Smooth muscle cell (in vitro differentiated cells): ENCODE measurements at regions not wholly inside any gene's neighbourhood (a gene's known extent, or its start where the extent isn't known, plus 50 kb on each side); places are given as distances from the start of the nearest gene placed in this dataset.

Source experiments
- DNase-seq: peaks from one replicate; lab custom pipeline; 2025; ENCODE audit not compliant: unreplicated experiment; lab: John Stamatoyannopoulos, UW
- H2AFZ ChIP-seq: fragments of 200-600 bp; sonication (generic); 2 replicates; pipeline ENCODE4 v1.6.0; 2016; ENCODE audit warnings: antibody characterized with exemption, low read depth, mild to moderate bottlenecking
- H3F3A ChIP-seq: fragments of 200-600 bp; sonication (generic); 2 replicates; pipeline ENCODE4 v1.6.0; 2017; ENCODE audit warnings: antibody characterized with exemption, low read depth
- H3K27ac ChIP-seq: fragments of 200-600 bp; sonication (generic); 2 replicates; pipeline ENCODE4 v1.5.1; 2016; ENCODE audit warnings: low read depth, mild to moderate bottlenecking
- H3K27me3 ChIP-seq: fragments of 200-600 bp; sonication (generic); 2 replicates; pipeline ENCODE4 v1.6.1; 2016; ENCODE audit warnings: low read depth, mild to moderate bottlenecking
- H3K36me3 ChIP-seq: fragments of 200-600 bp; sonication (generic); 2 replicates; pipeline ENCODE4 v1.5.1; 2016; ENCODE audit warnings: low read depth
- H3K4me1 ChIP-seq: fragments of 200-600 bp; sonication (generic); 2 replicates; pipeline ENCODE4 v1.5.1; 2016; ENCODE audit warnings: low read depth
- H3K4me2 ChIP-seq: fragments of 200-600 bp; sonication (generic); 2 replicates; pipeline ENCODE4 v1.6.0; 2016; ENCODE audit warnings: mild to moderate bottlenecking
- H3K4me3 ChIP-seq: fragments of 200-600 bp; sonication (generic); 2 replicates; pipeline ENCODE4 v1.5.1; 2016; ENCODE audit warnings: mild to moderate bottlenecking
- H3K79me2 ChIP-seq: fragments of 200-600 bp; sonication (generic); 2 replicates; pipeline ENCODE4 v1.6.0; 2016; ENCODE audit warnings: low read depth, mild to moderate bottlenecking
- H3K9ac ChIP-seq: fragments of 200-600 bp; sonication (generic); 2 replicates; pipeline ENCODE4 v1.6.0; 2016; ENCODE audit warnings: low read depth
- H3K9me3 ChIP-seq: fragments of 200-600 bp; sonication (generic); replicated peaks from 2 replicates; pipeline ENCODE4 v1.5.1; 2016; ENCODE audit warnings: low read depth
- H4K20me1 ChIP-seq: fragments of 200-600 bp; sonication (generic); 2 replicates; pipeline ENCODE4 v1.6.0; 2016; ENCODE audit warnings: low read depth
- CTCF ChIP-seq: fragments of 200-600 bp; sonication (generic); IDR thresholded peaks from 2 replicates; pipeline ENCODE4 v1.5.1; 2017; ENCODE audit warnings: borderline replicate concordance, mild to moderate bottlenecking, antibody characterized with exemption; ENCODE audit not compliant: insufficient read depth, poor library complexity, severe bottlenecking
- WGBS: methylation state at CpG from one replicate; pipeline ENCODE4 v1.1.7; 2016; ENCODE audit warnings: low lambda C conversion rate; 5-methylcytosine and 5-hydroxymethylcytosine counted together

GRCh38 chr5:163963881-163964280 is 458.5 kb downstream of the MAT2B start:
- Histone ChIP-seq H3F3A (no peaks in the 10 kb centered on the region), H4K20me1 (no peaks in the 10 kb centered on the region), H2AFZ (no peak overlapping the region), H3K4me2 (no peak overlapping the region), H3K9ac (no peak overlapping the region), H3K4me1 (no peaks in the 10 kb centered on the region), H3K27me3 (no peaks in the 10 kb centered on the region), H3K36me3 (no peaks in the 10 kb centered on the region), H3K9me3 (no peaks in the 10 kb centered on the region), H3K79me2 (no peaks in the 10 kb centered on the region), H3K27ac (no peak overlapping the region), H3K4me3 (no peak overlapping the region)
- DNase-seq, result no peak
- TF ChIP-seq CTCF, result no peak
- 89% methylated on average over 9 of the region's 9 CpGs for WGBS

- H3K36me3 ChIP-seq, result no peaks in the 10 kb centered on the region
- TF ChIP-seq CTCF, result no peak
- no peak overlapping the region for H3K27ac ChIP-seq
- no peaks in the 10 kb centered on the region for H3K4me1 ChIP-seq
- WGBS, result 92% methylated on average over 3 of the region's 3 CpGs
- H3K9me3 ChIP-seq, result no peaks in the 10 kb centered on the region
- no peak overlapping the region for H3K4me2 ChIP-seq
- H3K79me2 ChIP-seq, result no peaks in the 10 kb centered on the region
- DNase-seq, result no peak
- H4K20me1 ChIP-seq, result no peaks in the 10 kb centered on the region
- H3K27me3 ChIP-seq, result no peaks in the 10 kb centered on the region
- no peak overlapping the region for H3K9ac ChIP-seq
- no peaks in the 10 kb centered on the region for H3F3A ChIP-seq
- no peak overlapping the region for H3K4me3 ChIP-seq
- no peak overlapping the region for H2AFZ ChIP-seq
These were observed 459.3 kb downstream of the MAT2B start for GRCh38 chr5:163964671-163965070.

DNA sequence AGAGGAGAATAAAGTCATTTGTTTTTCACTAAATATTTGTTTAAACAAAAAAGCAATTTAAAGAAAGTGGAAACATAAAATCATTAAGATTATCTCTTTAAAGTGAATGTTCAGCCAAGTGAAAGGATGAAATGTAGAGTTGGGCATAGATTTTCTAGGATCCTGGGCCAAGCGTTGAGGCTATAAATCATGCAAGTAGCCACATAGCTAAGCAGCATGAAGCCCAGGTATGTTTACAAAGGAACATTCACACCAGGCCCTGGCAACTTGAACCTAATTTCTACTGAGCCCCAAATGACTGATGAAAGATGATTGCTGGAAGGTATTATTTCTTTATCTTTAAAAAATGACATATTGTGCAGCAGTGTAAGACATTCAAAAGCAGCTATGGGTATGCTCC is 461.8 kb downstream of the MAT2B start:
- Histone ChIP-seq H3K9me3 (no peaks in the 10 kb centered on the region), H3F3A (no peaks in the 10 kb centered on the region), H3K36me3 (no peaks in the 10 kb centered on the region), H3K4me1 (no peaks in the 10 kb centered on the region), H3K27ac (no peak overlapping the region), H3K9ac (no peak overlapping the region), H4K20me1 (no peaks in the 10 kb centered on the region), H3K4me2 (no peak overlapping the region), H3K27me3 (no peaks in the 10 kb centered on the region), H2AFZ (no peak overlapping the region), H3K4me3 (no peak overlapping the region), H3K79me2 (no peaks in the 10 kb centered on the region)
- no peak for TF ChIP-seq CTCF
- 81% methylated on average over 1 of the region's 1 CpG for WGBS
- no peak for DNase-seq

DNA sequence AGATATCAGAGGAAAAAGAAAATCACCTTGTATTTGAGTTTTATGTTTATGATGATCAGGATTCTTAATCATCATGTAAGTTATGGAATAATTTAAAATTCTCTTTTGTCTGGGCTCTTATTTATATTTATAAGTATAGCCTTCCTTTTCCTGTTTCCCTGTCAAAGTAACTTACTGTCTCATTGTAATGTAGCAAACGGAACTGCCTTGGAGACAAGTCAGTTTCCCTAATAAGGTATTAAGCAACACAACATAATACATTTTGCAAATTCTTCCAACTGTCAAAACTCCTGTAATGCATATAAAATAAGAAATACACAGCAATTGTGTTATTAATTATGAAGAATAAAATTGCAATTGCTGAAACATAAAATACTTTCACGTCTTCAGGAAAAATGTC is 463.2 kb downstream of the MAT2B start:
- H3F3A ChIP-seq, result no peaks in the 10 kb centered on the region
- DNase-seq, result no peak
- no peak overlapping the region for H3K27ac ChIP-seq
- H2AFZ ChIP-seq, result no peak overlapping the region
- no peaks in the 10 kb centered on the region for H3K4me1 ChIP-seq
- H3K79me2 ChIP-seq, result no peaks in the 10 kb centered on the region
- WGBS, result 45% methylated on average over 2 of the region's 2 CpGs
- H3K9ac ChIP-seq, result no peak overlapping the region
- H3K4me2 ChIP-seq, result no peak overlapping the region
- H3K9me3 ChIP-seq, result no peaks in the 10 kb centered on the region
- H3K27me3 ChIP-seq, result no peaks in the 10 kb centered on the region
- H3K36me3 ChIP-seq, result no peaks in the 10 kb centered on the region
- no peak overlapping the region for H3K4me3 ChIP-seq
- TF ChIP-seq CTCF, result no peak
- no peaks in the 10 kb centered on the region for H4K20me1 ChIP-seq
